ENCODE measurements at regions not wholly inside any gene's neighbourhood (a gene's known extent, or its start where the extent isn't known, plus 50 kb on each side); places are given as distances from the start of the nearest gene placed in this dataset.

GRCh38 chr18:55097456-55098170 is 138.4 kb upstream of the CCDC68 start:
- Histone ChIP-seq H3K4me3 (no peak overlapping the region), H3K27ac (no peak overlapping the region), H3K4me1 (peaks cover 0 to 10% (median 2%) of the 10 kb centered on the region in 4 donors), H3K9me3 (no peaks in the 10 kb centered on the region), H3K36me3 (no peaks in the 10 kb centered on the region), H3K27me3 (no peaks in the 10 kb centered on the region)
- DNase-seq: no peak
- TF ChIP-seq, protein P1, sequence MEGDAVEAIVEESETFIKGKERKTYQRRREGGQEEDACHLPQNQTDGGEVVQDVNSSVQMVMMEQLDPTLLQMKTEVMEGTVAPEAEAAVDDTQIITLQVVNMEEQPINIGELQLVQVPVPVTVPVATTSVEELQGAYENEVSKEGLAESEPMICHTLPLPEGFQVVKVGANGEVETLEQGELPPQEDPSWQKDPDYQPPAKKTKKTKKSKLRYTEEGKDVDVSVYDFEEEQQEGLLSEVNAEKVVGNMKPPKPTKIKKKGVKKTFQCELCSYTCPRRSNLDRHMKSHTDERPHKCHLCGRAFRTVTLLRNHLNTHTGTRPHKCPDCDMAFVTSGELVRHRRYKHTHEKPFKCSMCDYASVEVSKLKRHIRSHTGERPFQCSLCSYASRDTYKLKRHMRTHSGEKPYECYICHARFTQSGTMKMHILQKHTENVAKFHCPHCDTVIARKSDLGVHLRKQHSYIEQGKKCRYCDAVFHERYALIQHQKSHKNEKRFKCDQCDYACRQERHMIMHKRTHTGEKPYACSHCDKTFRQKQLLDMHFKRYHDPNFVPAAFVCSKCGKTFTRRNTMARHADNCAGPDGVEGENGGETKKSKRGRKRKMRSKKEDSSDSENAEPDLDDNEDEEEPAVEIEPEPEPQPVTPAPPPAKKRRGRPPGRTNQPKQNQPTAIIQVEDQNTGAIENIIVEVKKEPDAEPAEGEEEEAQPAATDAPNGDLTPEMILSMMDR (IDR thresholded peaks at IDR 0.05): no peak
- no peak for TF ChIP-seq POLR2A (IDR thresholded peaks at IDR 0.05)

GRCh38 chr18:55096263-55096951 is 137.1 kb upstream of the CCDC68 start:
- DNase-seq: peak in 2 of 3 donors; percentile 47 to 67
- Histone ChIP-seq H3K4me3 (no peak overlapping the region), H3K36me3 (no peaks in the 10 kb centered on the region), H3K27ac (peak overlapping the region in 1 of 4 donors; percentile 53), H3K4me1 (peaks cover 0 to 9% (median 2%) of the 10 kb centered on the region in 4 donors), H3K27me3 (no peaks in the 10 kb centered on the region), H3K9me3 (no peaks in the 10 kb centered on the region)
- no peak for TF ChIP-seq POLR2A (IDR thresholded peaks at IDR 0.05)
- TF ChIP-seq, protein P1 (IDR thresholded peaks at IDR 0.05): peak in 3 of 6 experiments; percentile 11 to 39 (median 31)

GRCh38 chr18:55095584-55095983 is 136.3 kb upstream of the CCDC68 start:
- TF ChIP-seq POLR2A (IDR thresholded peaks at IDR 0.05): no peak
- TF ChIP-seq, protein P1 (IDR thresholded peaks at IDR 0.05): no peak
- no peak for DNase-seq
- Histone ChIP-seq H3K27me3 (no peaks in the 10 kb centered on the region), H3K27ac (peak overlapping the region in 1 of 4 donors; percentile 53), H3K4me3 (no peak overlapping the region), H3K4me1 (peaks cover 0 to 5% (median 2%) of the 10 kb centered on the region in 4 donors), H3K9me3 (no peaks in the 10 kb centered on the region), H3K36me3 (no peaks in the 10 kb centered on the region)

DNA sequence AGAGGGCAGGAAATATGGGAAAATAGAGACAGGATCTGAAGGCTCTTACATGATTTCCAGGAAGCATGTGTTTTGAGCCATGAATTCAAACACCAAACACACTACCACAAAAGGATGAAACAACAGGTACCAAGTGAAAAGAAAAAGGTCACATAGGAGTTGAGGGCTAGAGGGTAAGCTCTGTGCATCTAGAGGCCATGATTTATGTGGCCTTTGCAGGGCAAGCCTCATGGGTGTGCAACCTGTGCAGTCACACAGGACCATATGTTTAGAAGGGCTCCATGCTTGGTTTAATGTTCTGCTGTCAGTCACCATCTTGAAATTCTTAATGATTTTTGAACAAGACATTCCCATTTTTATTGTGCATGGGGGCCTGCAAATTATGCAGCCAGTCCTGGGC is 134.5 kb upstream of the CCDC68 start:
- Histone ChIP-seq H3K9me3 (no peaks in the 10 kb centered on the region), H3K27ac (peak overlapping the region in 1 of 4 donors; percentile 47), H3K4me3 (no peak overlapping the region), H3K4me1 (peaks cover 0 to 5% (median 2%) of the 10 kb centered on the region in 4 donors), H3K27me3 (no peaks in the 10 kb centered on the region), H3K36me3 (no peaks in the 10 kb centered on the region)
- TF ChIP-seq, protein P1 (IDR thresholded peaks at IDR 0.05): no peak
- no peak for TF ChIP-seq POLR2A (IDR thresholded peaks at IDR 0.05)
- DNase-seq: no peak

DNA sequence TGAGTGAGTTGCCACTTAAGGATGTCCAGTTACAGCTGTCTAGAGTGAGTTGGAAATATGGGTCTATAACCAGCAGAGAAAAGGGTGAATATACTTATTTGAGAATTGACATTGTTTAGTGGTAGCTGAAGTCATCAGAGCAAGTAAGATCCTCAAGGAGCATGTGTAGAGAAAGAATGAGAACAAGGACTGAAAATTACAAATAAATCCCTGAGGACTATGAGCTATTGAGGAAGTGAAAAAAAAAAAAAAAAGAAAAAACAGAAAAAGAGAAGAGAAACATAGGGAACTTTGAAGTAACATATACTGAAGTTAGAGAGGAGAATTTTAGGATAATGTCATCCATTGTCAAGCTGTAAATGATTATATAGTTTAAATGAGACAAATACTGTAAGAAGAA is 134.0 kb upstream of the CCDC68 start:
- Histone ChIP-seq H3K36me3 (no peaks in the 10 kb centered on the region), H3K27ac (peak overlapping the region in 1 of 4 donors; percentile 47), H3K4me1 (peaks cover 0 to 5% (median 2%) of the 10 kb centered on the region in 4 donors), H3K27me3 (no peaks in the 10 kb centered on the region), H3K4me3 (no peak overlapping the region), H3K9me3 (no peaks in the 10 kb centered on the region)
- no peak for DNase-seq
- TF ChIP-seq, protein P1 (IDR thresholded peaks at IDR 0.05): no peak
- no peak for TF ChIP-seq POLR2A (IDR thresholded peaks at IDR 0.05)

Data from Peyer's patch (tissue), 4 donors.